ENCODE measurements at regions not wholly inside any gene's neighbourhood (a gene's known extent, or its start where the extent isn't known, plus 50 kb on each side); places are given as distances from the start of the nearest gene placed in this dataset.

DNA sequence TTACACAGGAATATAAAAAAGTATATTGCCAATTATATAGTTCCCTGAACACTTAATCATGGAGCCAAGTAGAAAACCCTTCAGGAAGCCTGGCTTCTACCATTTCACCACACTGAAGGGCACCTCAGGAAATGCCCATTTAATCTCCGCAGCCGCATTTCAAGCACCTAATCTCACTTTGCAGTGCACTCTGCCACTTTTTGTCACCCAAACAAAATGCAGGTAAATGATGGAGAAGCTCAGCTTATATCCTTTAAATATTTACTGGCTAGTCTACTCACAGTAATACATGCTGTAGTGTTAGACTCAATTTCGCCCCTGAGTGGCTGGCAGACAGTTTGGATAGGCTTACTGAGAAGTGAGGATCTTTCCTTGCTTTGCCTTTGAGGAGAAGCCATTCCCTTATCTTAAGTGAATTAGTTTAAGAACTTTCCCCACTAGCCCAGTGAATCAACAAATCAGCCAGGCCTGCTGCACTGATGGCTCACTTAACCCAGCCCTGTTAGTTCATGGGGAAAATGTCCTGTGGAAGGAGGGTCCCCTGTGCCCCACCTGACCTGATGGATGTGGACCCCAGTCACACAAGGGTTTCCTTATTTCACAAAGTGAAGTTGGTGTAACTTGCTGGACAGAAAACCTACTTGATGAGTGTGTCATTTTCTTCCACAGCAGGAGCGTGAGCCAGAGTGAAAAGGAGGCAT lies 209.7 kb downstream of the CAAP1 start:
- TF ChIP-seq, protein P1, sequence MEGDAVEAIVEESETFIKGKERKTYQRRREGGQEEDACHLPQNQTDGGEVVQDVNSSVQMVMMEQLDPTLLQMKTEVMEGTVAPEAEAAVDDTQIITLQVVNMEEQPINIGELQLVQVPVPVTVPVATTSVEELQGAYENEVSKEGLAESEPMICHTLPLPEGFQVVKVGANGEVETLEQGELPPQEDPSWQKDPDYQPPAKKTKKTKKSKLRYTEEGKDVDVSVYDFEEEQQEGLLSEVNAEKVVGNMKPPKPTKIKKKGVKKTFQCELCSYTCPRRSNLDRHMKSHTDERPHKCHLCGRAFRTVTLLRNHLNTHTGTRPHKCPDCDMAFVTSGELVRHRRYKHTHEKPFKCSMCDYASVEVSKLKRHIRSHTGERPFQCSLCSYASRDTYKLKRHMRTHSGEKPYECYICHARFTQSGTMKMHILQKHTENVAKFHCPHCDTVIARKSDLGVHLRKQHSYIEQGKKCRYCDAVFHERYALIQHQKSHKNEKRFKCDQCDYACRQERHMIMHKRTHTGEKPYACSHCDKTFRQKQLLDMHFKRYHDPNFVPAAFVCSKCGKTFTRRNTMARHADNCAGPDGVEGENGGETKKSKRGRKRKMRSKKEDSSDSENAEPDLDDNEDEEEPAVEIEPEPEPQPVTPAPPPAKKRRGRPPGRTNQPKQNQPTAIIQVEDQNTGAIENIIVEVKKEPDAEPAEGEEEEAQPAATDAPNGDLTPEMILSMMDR (IDR thresholded peaks at IDR 0.05; ENCODE audit: insufficient read depth, low read length): no peak
- TF ChIP-seq, protein P2, sequence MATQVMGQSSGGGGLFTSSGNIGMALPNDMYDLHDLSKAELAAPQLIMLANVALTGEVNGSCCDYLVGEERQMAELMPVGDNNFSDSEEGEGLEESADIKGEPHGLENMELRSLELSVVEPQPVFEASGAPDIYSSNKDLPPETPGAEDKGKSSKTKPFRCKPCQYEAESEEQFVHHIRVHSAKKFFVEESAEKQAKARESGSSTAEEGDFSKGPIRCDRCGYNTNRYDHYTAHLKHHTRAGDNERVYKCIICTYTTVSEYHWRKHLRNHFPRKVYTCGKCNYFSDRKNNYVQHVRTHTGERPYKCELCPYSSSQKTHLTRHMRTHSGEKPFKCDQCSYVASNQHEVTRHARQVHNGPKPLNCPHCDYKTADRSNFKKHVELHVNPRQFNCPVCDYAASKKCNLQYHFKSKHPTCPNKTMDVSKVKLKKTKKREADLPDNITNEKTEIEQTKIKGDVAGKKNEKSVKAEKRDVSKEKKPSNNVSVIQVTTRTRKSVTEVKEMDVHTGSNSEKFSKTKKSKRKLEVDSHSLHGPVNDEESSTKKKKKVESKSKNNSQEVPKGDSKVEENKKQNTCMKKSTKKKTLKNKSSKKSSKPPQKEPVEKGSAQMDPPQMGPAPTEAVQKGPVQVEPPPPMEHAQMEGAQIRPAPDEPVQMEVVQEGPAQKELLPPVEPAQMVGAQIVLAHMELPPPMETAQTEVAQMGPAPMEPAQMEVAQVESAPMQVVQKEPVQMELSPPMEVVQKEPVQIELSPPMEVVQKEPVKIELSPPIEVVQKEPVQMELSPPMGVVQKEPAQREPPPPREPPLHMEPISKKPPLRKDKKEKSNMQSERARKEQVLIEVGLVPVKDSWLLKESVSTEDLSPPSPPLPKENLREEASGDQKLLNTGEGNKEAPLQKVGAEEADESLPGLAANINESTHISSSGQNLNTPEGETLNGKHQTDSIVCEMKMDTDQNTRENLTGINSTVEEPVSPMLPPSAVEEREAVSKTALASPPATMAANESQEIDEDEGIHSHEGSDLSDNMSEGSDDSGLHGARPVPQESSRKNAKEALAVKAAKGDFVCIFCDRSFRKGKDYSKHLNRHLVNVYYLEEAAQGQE (IDR thresholded peaks at IDR 0.05; ENCODE audit: insufficient replicate concordance, low read depth): no peak
- TF ChIP-seq POLR2AphosphoS5 (IDR thresholded peaks at IDR 0.05; ENCODE audit: low read depth) (no peak), SPI1 (IDR thresholded peaks at IDR 0.05; ENCODE audit: borderline replicate concordance, low read depth) (no peak)
